HepG2 (cell line): ENCODE measurements at regions not wholly inside any gene's neighbourhood (a gene's known extent, or its start where the extent isn't known, plus 50 kb on each side); places are given as distances from the start of the nearest gene placed in this dataset.
"Not testable (repeated sequence)": the region's sequence is repeated elsewhere in the genome, so short reads cannot be mapped to it uniquely, and the experiment has no call there.

Source experiments
- ATAC-seq: fragments of 200-7000 bp; cut with Tn5 transposase; 3 replicates; pipeline ENCODE4 v1.9.1; 2020; ENCODE audit warnings: mild to moderate bottlenecking, moderate library complexity
- BruUV-seq: library from RNA; stranded (reverse); fragments of 400-500 nt; replicated peaks from 2 replicates; lab custom pipeline; 2021; lab: Mats Ljungman, UMichigan
- CTCF ChIA-PET: fragments of 300-600 bp; formaldehyde crosslinking; extraction: SDS; loops from one replicate; lab custom pipeline; 2021; ENCODE audit warnings: low total read pairs, inconsistent platforms, low intra/inter-chr PET ratio; lab: Yijun Ruan, JAX
- POLR2A ChIA-PET: fragments of 350-600 bp; sonication (Branson Sonifier 250); formaldehyde crosslinking; loops from one replicate; lab custom pipeline; 2020; ENCODE audit warnings: antibody characterized with exemption, inconsistent platforms; lab: Yijun Ruan, JAX
- DNase-seq: peaks from one replicate; pipeline ENCODE4 v3.0.0-alpha.2; 2015; ENCODE audit warnings: low spot score
- FAIRE-seq: peaks from 3 replicates; lab custom pipeline; 2011; peaks lifted over from hg19 to GRCh38; lab: Jason Lieb, UNC
- H2AFZ ChIP-seq: one replicate; pipeline ENCODE4 v1.6.1; 2011; ENCODE audit warnings: low read length, inconsistent platforms
- H3K27ac ChIP-seq: fragments of 300-600 bp; 3 replicates; pipeline ENCODE4 v1.8.0; 2011; ENCODE audit warnings: mixed run types, mild to moderate bottlenecking, mixed read lengths, low read length, inconsistent platforms; ENCODE audit not compliant: insufficient read depth; ENCODE audit errors: extremely low read length
- H3K27me3 ChIP-seq, 2 experiments: fragments of 200-600 bp in 1 of 2; 2 replicates in 1 of 2; 3 replicates in 1 of 2; pipeline versions ENCODE4 v1.6.0 to v1.8.0; 2011; ENCODE audit warnings: low read length in 2 of 2, mild to moderate bottlenecking in 2 of 2, moderate library complexity in 2 of 2, inconsistent platforms in 1 of 2; ENCODE audit not compliant: insufficient read depth in 2 of 2, control insufficient read depth in 1 of 2
- H3K36me3 ChIP-seq, 2 experiments: fragments of 200-600 bp in 1 of 2; replicated peaks in 1 of 2; 2 replicates in 1 of 2; 3 replicates in 1 of 2; pipeline versions ENCODE4 v1.5.1 to v1.8.0; 2011; ENCODE audit warnings: low read length in 2 of 2, inconsistent platforms in 1 of 2; ENCODE audit not compliant: insufficient read depth in 2 of 2, control insufficient read depth in 1 of 2
- H3K4me1 ChIP-seq: 2 replicates; pipeline ENCODE4 v1.5.1; 2012; ENCODE audit warnings: low read length, inconsistent platforms; ENCODE audit not compliant: insufficient read depth
- H3K4me2 ChIP-seq: 2 replicates; pipeline ENCODE4 v1.6.0; 2011; ENCODE audit warnings: low read depth, low read length, inconsistent platforms
- H3K4me3 ChIP-seq, 3 experiments: fragments of 200-600 bp in 1 of 3; sonication (generic), shearing (Covaris generic) in 1 of 3; replicated peaks in 1 of 3; 2 replicates each; pipeline ENCODE4 v1.5.1; 2011 to 2016; ENCODE audit warnings: low read length in 3 of 3, inconsistent platforms in 2 of 3, low read depth in 2 of 3, mild to moderate bottlenecking in 2 of 3, control low read depth in 1 of 3, mixed read lengths in 1 of 3; ENCODE audit not compliant: insufficient read depth in 1 of 3
- H3K79me2 ChIP-seq: one replicate; pipeline ENCODE4 v1.6.1; 2011; ENCODE audit warnings: low read length, inconsistent platforms; ENCODE audit not compliant: insufficient read depth
- H3K9ac ChIP-seq: 2 replicates; pipeline ENCODE4 v1.6.0; 2011; ENCODE audit warnings: mild to moderate bottlenecking, low read depth, low read length, inconsistent platforms; ENCODE audit not compliant: insufficient read depth
- H3K9me3 ChIP-seq: 2 replicates; pipeline ENCODE4 v1.5.1; 2012; ENCODE audit warnings: mild to moderate bottlenecking, low read length
- H4K20me1 ChIP-seq: 2 replicates; pipeline ENCODE4 v1.6.0; 2011; ENCODE audit warnings: inconsistent platforms, mild to moderate bottlenecking, low read length, moderate library complexity; ENCODE audit not compliant: insufficient read depth
- BRD4 ChIP-seq: sonication (generic); formaldehyde crosslinking; IDR thresholded peaks from 2 replicates; pipeline ENCODE4 v1.4.0; 2020; ENCODE audit warnings: missing genetic modification reagents
- CBX2 ChIP-seq, 2 experiments: fragments of 200-600 bp in 1 of 2; sonication (generic); formaldehyde crosslinking in 1 of 2; IDR thresholded peaks; 2 replicates each; pipeline versions ENCODE4 v1.7.0 to v1.8.1; 2018 to 2022; ENCODE audit warnings: low read depth in 2 of 2, low read length in 1 of 2, mild to moderate bottlenecking in 1 of 2, missing genetic modification reagents in 1 of 2
- KAT7 ChIP-seq: IDR thresholded peaks from 2 replicates; pipeline ENCODE4 v1.6.1; 2018; ENCODE audit warnings: borderline replicate concordance, missing compliant biosample characterization
- MIER2 ChIP-seq: IDR thresholded peaks from 2 replicates; pipeline ENCODE4 v1.6.1; 2016; ENCODE audit warnings: missing biosample characterization, missing genetic modification reagents
- MIXL1 ChIP-seq: IDR thresholded peaks from 2 replicates; pipeline ENCODE4 v1.6.1; 2016
- MTA1 ChIP-seq: sonication (generic); formaldehyde crosslinking; IDR thresholded peaks from 2 replicates; pipeline ENCODE4 v1.4.0; 2020; ENCODE audit warnings: missing genetic modification reagents, mild to moderate bottlenecking, borderline replicate concordance
- PRDM15 ChIP-seq: sonication (generic); formaldehyde crosslinking; IDR thresholded peaks from 2 replicates; pipeline ENCODE4 v1.4.0; 2020; ENCODE audit warnings: missing genetic modification reagents
- RBAK ChIP-seq: sonication (generic); formaldehyde crosslinking; IDR thresholded peaks from 2 replicates; pipeline ENCODE4 v1.5.1; 2020; ENCODE audit warnings: mild to moderate bottlenecking, missing genetic modification reagents
- SRSF1 ChIP-seq: fragments of 200-400 bp; formaldehyde crosslinking; optimal IDR thresholded peaks from 2 replicates; pipeline ENCODE3; 2017; ENCODE audit warnings: mild to moderate bottlenecking, low read depth, low read length, moderate library complexity
- WGBS: methylation state at CpG from one replicate; pipeline ENCODE4 v1.1.6; 2017; ENCODE audit warnings: low lambda C conversion rate; 5-methylcytosine and 5-hydroxymethylcytosine counted together
- in situ Hi-C: cut with HindIII; loops from 2 replicates; pipeline ENCODE4 v1.10.0; 2017; ENCODE audit warnings: low pct_unique_long_range_greater_than_20kb; ENCODE audit not compliant: extremely low pct_ligation_motif_present
- intact Hi-C: fragments of 100-400 bp; cut with micrococcal nuclease; formaldehyde crosslinking; loops from one replicate; pipeline ENCODE4 v1.10.0; 2022; ENCODE audit not compliant: unreplicated experiment
- TF ChIP-seq, protein P1 (sequence below): sonication (generic); formaldehyde crosslinking; IDR thresholded peaks from 2 replicates; pipeline ENCODE4 v1.4.0; 2020; ENCODE audit warnings: missing genetic modification reagents

DNA sequence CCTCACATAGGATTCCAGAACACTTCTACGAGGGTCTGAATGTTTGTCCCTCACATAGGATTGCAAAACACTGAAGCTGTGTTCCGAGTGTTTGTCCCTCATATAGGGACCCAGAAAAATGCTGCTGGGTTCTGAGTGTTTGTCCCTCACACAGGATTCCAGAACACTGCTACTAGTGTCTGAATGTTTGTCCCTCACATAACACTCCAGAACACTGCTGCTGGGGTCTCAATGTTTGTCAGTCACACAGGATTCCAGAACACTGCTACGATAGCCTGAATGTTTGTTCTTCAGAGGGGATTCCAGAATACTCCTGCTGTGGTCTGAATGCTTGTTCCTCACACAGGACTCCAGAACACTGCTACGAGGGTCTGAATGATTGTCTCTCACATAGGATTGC is 218.7 kb downstream of the FOXD4L6 start:
- DNase-seq, result no peak
- no peak overlapping the region for H3K27ac ChIP-seq
- in situ Hi-C loops, result no loop called here
- no peak for ATAC-seq
- CTCF ChIA-PET, result no interaction called here
- no peaks in the 10 kb centered on the region for H3K79me2 ChIP-seq
- peaks cover 54% of the 10 kb centered on the region for H3K9me3 ChIP-seq
- H3K36me3 ChIP-seq, result no peaks in the 10 kb centered on the region
- no peak for TF ChIP-seq PRDM15 (CRISPR knock-in tag)
- no peak for TF ChIP-seq RBAK
- no peak for TF ChIP-seq MIER2 (CRISPR knock-in tag)
- no peak for TF ChIP-seq MIXL1 (CRISPR knock-in tag)
- no peak for TF ChIP-seq CBX2 (IDR thresholded peaks at IDR 0.05; ENCODE audit: low read depth, low read length)
- TF ChIP-seq CBX2 (CRISPR knock-in tag; IDR thresholded peaks at IDR 0.05; ENCODE audit: low read depth), result no peak
- TF ChIP-seq KAT7, result no peak
- TF ChIP-seq SRSF1, result no peak
- no peak for TF ChIP-seq BRD4 (CRISPR knock-in tag)
- TF ChIP-seq MTA1, result no peak
- TF ChIP-seq, protein P1, sequence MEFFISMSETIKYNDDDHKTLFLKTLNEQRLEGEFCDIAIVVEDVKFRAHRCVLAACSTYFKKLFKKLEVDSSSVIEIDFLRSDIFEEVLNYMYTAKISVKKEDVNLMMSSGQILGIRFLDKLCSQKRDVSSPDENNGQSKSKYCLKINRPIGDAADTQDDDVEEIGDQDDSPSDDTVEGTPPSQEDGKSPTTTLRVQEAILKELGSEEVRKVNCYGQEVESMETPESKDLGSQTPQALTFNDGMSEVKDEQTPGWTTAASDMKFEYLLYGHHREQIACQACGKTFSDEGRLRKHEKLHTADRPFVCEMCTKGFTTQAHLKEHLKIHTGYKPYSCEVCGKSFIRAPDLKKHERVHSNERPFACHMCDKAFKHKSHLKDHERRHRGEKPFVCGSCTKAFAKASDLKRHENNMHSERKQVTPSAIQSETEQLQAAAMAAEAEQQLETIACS (CRISPR knock-in tag), result no peak
- TF ChIP-seq, all 625 proteins: peak for 0
- no peaks in the 10 kb centered on the region; a peak in 1 of 5 replicates for H3K27me3 ChIP-seq
- H3K4me1 ChIP-seq, result no peaks in the 10 kb centered on the region
- POLR2A ChIA-PET, result no interaction called here
- H4K20me1 ChIP-seq, result no peaks in the 10 kb centered on the region
- intact Hi-C loops, result no loop called here
- WGBS, result 12% methylated on average over 4 of the region's 4 CpGs
- no peak overlapping the region for H3K4me2 ChIP-seq
- no TSS peak for BruUV-seq
- FAIRE-seq, result no peak
- no peak overlapping the region for H3K4me3 ChIP-seq
- H2AFZ ChIP-seq, result no peak overlapping the region
- H3K9ac ChIP-seq, result no peak overlapping the region

DNA sequence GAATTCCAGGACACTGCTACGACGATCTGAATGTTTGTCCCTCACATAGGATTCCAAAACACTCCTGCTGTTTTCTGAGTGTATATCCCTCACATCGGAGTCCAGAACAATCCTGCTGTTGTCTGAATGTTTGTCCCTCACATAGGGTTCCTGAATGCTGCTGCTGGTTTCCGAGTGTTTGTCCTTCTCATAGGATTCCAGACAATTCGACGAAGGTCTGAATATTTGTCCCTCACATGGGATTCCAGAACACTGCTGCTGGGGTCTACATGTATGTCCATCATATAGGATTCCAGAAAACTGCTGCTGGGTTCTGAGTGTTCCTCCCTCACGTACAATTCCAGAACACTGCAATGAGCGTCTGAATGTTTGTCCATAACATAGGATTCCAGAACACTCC is 219.4 kb downstream of the FOXD4L6 start:
- H3K4me1 ChIP-seq, H3K4me2 ChIP-seq, BruUV-seq, H4K20me1 ChIP-seq, intact Hi-C loops, H3K9ac ChIP-seq, H3K36me3 ChIP-seq, FAIRE-seq, H3K27me3 ChIP-seq, ATAC-seq, H3K27ac ChIP-seq, H3K79me2 ChIP-seq, POLR2A ChIA-PET, H3K4me3 ChIP-seq, in situ Hi-C loops, CTCF ChIA-PET, H2AFZ ChIP-seq, DNase-seq: not testable (repeated sequence)
- 18% methylated on average over 8 of the region's 8 CpGs for WGBS
- peaks cover 48% of the 10 kb centered on the region for H3K9me3 ChIP-seq
